Mesothelial cell of epicardium (in vitro differentiated cells): ENCODE measurements at regions not wholly inside any gene's neighbourhood (a gene's known extent, or its start where the extent isn't known, plus 50 kb on each side); places are given as distances from the start of the nearest gene placed in this dataset.
"Not testable (repeated sequence)": the region's sequence is repeated elsewhere in the genome, so short reads cannot be mapped to it uniquely, and the experiment has no call there.

Experiments
- DNase-seq, 2 experiments: peaks; one replicate each; pipeline ENCODE4 v3.0.0; 2021; ENCODE audit warnings: low spot score in 2 of 2; ENCODE audit not compliant: unreplicated experiment in 2 of 2
- H3K27ac Mint-ChIP-seq: 2 replicates; pipeline ENCODE4 v1.8.0; 2021; ENCODE audit warnings: mixed read lengths
- H3K27me3 Mint-ChIP-seq: 2 replicates; pipeline ENCODE4 v1.8.0; 2021; ENCODE audit warnings: low read depth, mixed read lengths
- H3K36me3 Mint-ChIP-seq: 2 replicates; pipeline ENCODE4 v1.8.0; 2021; ENCODE audit warnings: mixed read lengths
- H3K4me1 Mint-ChIP-seq: 2 replicates; pipeline ENCODE4 v1.8.0; 2021; ENCODE audit warnings: mixed read lengths
- H3K4me3 Mint-ChIP-seq: 2 replicates; pipeline ENCODE4 v1.8.0; 2021; ENCODE audit warnings: mild to moderate bottlenecking, moderate library complexity, mixed read lengths
- H3K9me3 Mint-ChIP-seq: 2 replicates; pipeline ENCODE4 v1.8.0; 2021; ENCODE audit warnings: mixed read lengths
- CTCF ChIP-seq: fragments of 200-600 bp; sonication (generic); IDR thresholded peaks from one replicate; pipeline ENCODE4 v1.5.0; 2021; ENCODE audit warnings: antibody characterized with exemption; ENCODE audit not compliant: unreplicated experiment

GRCh38 chr5:54868511-54869483 lies 116.6 kb downstream of the ESM1 start:
- H3K36me3 Mint-ChIP-seq: no peaks in the 10 kb centered on the region

GRCh38 chr5:54867310-54867944 lies 118.0 kb downstream of the ESM1 start:
- Mint-ChIP-seq H3K27me3 (no peaks in the 10 kb centered on the region), H3K4me3 (no peak overlapping the region), H3K4me1 (peaks cover 9% of the 10 kb centered on the region), H3K27ac (no peak overlapping the region), H3K9me3 (no peaks in the 10 kb centered on the region), H3K36me3 (no peaks in the 10 kb centered on the region)
- DNase-seq: no peak
- peak; percentile 92 for TF ChIP-seq CTCF

More at GRCh38 chr5:54868511-54869483, 116.6 kb downstream of the ESM1 start:
- no peak for DNase-seq
- no peaks in the 10 kb centered on the region for H3K27me3 Mint-ChIP-seq
- no peak overlapping the region for H3K4me3 Mint-ChIP-seq
- H3K27ac Mint-ChIP-seq: no peak overlapping the region
- peaks cover 6% of the 10 kb centered on the region for H3K4me1 Mint-ChIP-seq
- no peak for TF ChIP-seq CTCF
- no peaks in the 10 kb centered on the region for H3K9me3 Mint-ChIP-seq

GRCh38 chr5:54864911-54865515 lies 120.4 kb downstream of the ESM1 start:
- H3K27ac Mint-ChIP-seq, H3K4me3 Mint-ChIP-seq, H3K27me3 Mint-ChIP-seq, H3K36me3 Mint-ChIP-seq, H3K9me3 Mint-ChIP-seq, DNase-seq: not testable (repeated sequence)
- peaks cover 22% of the 10 kb centered on the region for H3K4me1 Mint-ChIP-seq

- H3K4me1 Mint-ChIP-seq: peaks cover 22% of the 10 kb centered on the region
- DNase-seq: no peak
- no peaks in the 10 kb centered on the region for H3K27me3 Mint-ChIP-seq
- no peak for TF ChIP-seq CTCF
- peaks cover 28% of the 10 kb centered on the region for H3K9me3 Mint-ChIP-seq
- peaks cover 2% of the 10 kb centered on the region for H3K36me3 Mint-ChIP-seq
- no peak overlapping the region for H3K4me3 Mint-ChIP-seq
- H3K27ac Mint-ChIP-seq: peak overlapping the region; percentile 22
Measured at GRCh38 chr5:54862036-54862435, 123.4 kb downstream of the ESM1 start.

- H3K4me3 Mint-ChIP-seq: no peak overlapping the region
- H3K36me3 Mint-ChIP-seq: peaks cover 2% of the 10 kb centered on the region
- no peaks in the 10 kb centered on the region for H3K27me3 Mint-ChIP-seq
- peak overlapping the region; percentile 22 for H3K27ac Mint-ChIP-seq
- H3K4me1 Mint-ChIP-seq: peaks cover 22% of the 10 kb centered on the region
- H3K9me3 Mint-ChIP-seq: peaks cover 32% of the 10 kb centered on the region
- no peak for TF ChIP-seq CTCF
- DNase-seq: no peak
Measured at GRCh38 chr5:54861212-54861894, 124.0 kb downstream of the ESM1 start.
